GM12864 (cell line): ENCODE measurements at regions not wholly inside any gene's neighbourhood (a gene's known extent, or its start where the extent isn't known, plus 50 kb on each side); places are given as distances from the start of the nearest gene placed in this dataset.
A peak's percentile ranks its signal among the peaks of the same experiment; 100 is the strongest.
"Not testable (repeated sequence)": the region's sequence is repeated elsewhere in the genome, so short reads cannot be mapped to it uniquely, and the experiment has no call there.

ENCODE experiments used
- DNase-seq: peaks from one replicate; pipeline ENCODE4 v3.0.0-alpha.2; 2011; ENCODE audit warnings: low read depth
- H3K4me3 ChIP-seq: 2 replicates; pipeline ENCODE4 v1.5.1; 2011; ENCODE audit warnings: mild to moderate bottlenecking, low read depth, low read length, control low read depth
- TF ChIP-seq, protein P1 (sequence below): IDR thresholded peaks from 2 replicates; pipeline ENCODE4 v1.5.1; 2011; ENCODE audit warnings: low read depth, mild to moderate bottlenecking, moderate library complexity, low read length, control low read depth, inconsistent platforms; ENCODE audit errors: missing control alignments

- no peak overlapping the region for H3K4me3 ChIP-seq
- DNase-seq: no peak
- TF ChIP-seq, protein P1, sequence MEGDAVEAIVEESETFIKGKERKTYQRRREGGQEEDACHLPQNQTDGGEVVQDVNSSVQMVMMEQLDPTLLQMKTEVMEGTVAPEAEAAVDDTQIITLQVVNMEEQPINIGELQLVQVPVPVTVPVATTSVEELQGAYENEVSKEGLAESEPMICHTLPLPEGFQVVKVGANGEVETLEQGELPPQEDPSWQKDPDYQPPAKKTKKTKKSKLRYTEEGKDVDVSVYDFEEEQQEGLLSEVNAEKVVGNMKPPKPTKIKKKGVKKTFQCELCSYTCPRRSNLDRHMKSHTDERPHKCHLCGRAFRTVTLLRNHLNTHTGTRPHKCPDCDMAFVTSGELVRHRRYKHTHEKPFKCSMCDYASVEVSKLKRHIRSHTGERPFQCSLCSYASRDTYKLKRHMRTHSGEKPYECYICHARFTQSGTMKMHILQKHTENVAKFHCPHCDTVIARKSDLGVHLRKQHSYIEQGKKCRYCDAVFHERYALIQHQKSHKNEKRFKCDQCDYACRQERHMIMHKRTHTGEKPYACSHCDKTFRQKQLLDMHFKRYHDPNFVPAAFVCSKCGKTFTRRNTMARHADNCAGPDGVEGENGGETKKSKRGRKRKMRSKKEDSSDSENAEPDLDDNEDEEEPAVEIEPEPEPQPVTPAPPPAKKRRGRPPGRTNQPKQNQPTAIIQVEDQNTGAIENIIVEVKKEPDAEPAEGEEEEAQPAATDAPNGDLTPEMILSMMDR: no peak
Observed at GRCh38 chr3:20931834-20932233, 745.8 kb upstream of the SGO1 start.

DNA sequence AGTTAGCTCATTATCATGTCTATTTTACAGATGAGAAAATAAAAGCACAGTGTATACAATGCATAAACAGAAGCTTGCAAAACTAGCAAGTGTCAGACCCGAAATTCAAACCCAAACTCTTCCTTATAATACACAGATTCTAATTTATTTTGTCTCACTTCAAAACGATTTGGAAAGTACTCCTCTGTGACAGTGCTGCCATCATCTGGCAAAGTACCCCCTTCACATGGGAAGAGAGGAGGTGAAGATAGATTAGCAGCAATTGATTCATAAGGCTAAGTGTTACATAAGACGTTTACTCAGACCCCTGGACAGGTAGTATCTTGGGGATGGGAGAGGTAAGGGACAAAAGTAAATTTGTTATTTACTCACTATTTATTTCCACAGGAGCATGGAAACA, 744.0 kb upstream of the SGO1 start:
- H3K4me3 ChIP-seq: no peak overlapping the region
- TF ChIP-seq, protein P1: peak; percentile 3
- no peak for DNase-seq

GRCh38 chr3:20924646-20925385, 738.8 kb upstream of the SGO1 start:
- TF ChIP-seq, protein P1: no peak
- DNase-seq: no peak
- no peak overlapping the region for H3K4me3 ChIP-seq

DNA sequence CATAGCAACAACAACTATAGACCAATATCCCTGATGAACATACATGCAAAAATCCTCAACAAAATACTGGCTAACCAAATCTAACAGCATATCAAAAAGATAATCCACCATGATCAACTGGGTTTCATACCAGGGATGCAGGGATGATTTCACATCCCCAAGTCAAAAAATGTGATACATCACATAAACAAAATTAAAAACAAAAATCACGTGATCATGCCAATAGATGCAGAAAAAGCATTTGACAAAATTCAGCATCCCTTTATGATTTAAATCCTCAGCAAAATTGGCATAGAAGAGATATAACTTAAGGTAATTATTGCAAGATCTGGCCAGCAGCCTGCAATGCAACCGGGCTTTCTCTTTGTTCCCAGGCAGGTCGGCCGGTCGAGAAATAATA, 735.1 kb upstream of the SGO1 start:
- not testable (repeated sequence) for H3K4me3 ChIP-seq, DNase-seq

DNA sequence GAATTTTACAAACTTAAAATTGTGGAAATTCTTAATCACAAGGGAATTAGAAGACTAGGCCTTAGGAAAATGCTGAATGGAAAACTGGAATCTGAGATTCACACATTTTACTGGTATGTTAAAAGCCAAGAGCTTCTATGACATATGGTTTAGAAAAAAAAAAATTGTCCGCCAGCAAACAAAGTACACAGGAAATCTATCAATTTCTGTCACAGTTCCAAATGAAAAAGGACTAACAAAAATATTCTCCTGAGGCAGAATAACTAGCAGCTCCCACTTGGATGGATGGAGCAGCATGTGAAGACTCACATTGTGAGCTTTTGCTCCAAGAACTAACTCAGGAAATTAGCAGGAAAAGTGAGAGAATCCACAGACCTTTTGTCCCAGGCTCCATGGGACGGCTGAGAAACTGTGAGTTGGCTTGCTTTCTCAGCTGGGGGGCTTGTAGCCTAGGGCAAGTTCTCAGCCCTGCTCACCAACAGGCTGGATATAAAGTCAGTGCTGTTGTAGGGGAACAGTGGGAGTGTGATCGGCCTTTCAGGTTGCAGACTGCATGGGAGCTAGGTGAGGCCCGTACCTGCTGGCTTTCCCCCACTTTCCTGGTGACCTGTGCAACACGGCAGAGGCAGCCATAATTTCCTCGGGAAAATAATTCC, 731.1 kb upstream of the SGO1 start:
- TF ChIP-seq, protein P1: no peak
- no peak for DNase-seq
- no peak overlapping the region for H3K4me3 ChIP-seq

- DNase-seq: no peak
- TF ChIP-seq, protein P1: no peak
- no peak overlapping the region for H3K4me3 ChIP-seq
Observed at GRCh38 chr3:20914310-20914709, 728.3 kb upstream of the SGO1 start.

DNA sequence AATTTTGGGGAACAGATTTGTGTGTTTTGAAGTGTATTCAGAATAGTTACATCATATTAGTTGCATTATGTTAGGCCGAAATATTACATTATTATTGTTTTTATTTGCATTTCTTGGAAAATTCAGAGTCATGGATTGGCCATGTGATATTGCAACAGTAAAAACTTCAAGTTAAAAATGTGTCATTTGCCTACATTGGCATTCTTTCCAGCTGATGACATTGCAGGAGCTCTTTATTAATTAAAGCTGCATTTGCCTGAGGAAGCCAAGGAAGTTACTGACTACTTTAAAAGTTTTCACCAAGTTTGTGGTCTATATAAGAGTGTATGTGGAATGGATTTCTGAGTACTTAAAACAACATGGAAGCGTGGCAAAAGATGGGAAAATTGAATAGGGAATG, 726.4 kb upstream of the SGO1 start:
- H3K4me3 ChIP-seq: no peak overlapping the region
- no peak for DNase-seq
- TF ChIP-seq, protein P1: no peak
